HepG2 (cell line): ENCODE measurements at regions not wholly inside any gene's neighbourhood (a gene's known extent, or its start where the extent isn't known, plus 50 kb on each side); places are given as distances from the start of the nearest gene placed in this dataset.

Source experiments
- ATAC-seq: fragments of 200-7000 bp; cut with Tn5 transposase; 3 replicates; pipeline ENCODE4 v1.9.1; 2020; ENCODE audit warnings: mild to moderate bottlenecking, moderate library complexity
- BruUV-seq: library from RNA; stranded (reverse); fragments of 400-500 nt; replicated peaks from 2 replicates; lab custom pipeline; 2021; lab: Mats Ljungman, UMichigan
- CTCF ChIA-PET: fragments of 300-600 bp; formaldehyde crosslinking; extraction: SDS; loops from one replicate; lab custom pipeline; 2021; ENCODE audit warnings: low total read pairs, inconsistent platforms, low intra/inter-chr PET ratio; lab: Yijun Ruan, JAX
- POLR2A ChIA-PET: fragments of 350-600 bp; sonication (Branson Sonifier 250); formaldehyde crosslinking; loops from one replicate; lab custom pipeline; 2020; ENCODE audit warnings: antibody characterized with exemption, inconsistent platforms; lab: Yijun Ruan, JAX
- DNase-seq: peaks from one replicate; pipeline ENCODE4 v3.0.0-alpha.2; 2015; ENCODE audit warnings: low spot score
- FAIRE-seq: peaks from 3 replicates; lab custom pipeline; 2011; peaks lifted over from hg19 to GRCh38; lab: Jason Lieb, UNC
- H2AFZ ChIP-seq: one replicate; pipeline ENCODE4 v1.6.1; 2011; ENCODE audit warnings: low read length, inconsistent platforms
- H3K27ac ChIP-seq: fragments of 300-600 bp; 3 replicates; pipeline ENCODE4 v1.8.0; 2011; ENCODE audit warnings: mixed run types, mild to moderate bottlenecking, mixed read lengths, low read length, inconsistent platforms; ENCODE audit not compliant: insufficient read depth; ENCODE audit errors: extremely low read length
- H3K27me3 ChIP-seq, 2 experiments: fragments of 200-600 bp in 1 of 2; 2 replicates in 1 of 2; 3 replicates in 1 of 2; pipeline versions ENCODE4 v1.6.0 to v1.8.0; 2011; ENCODE audit warnings: low read length in 2 of 2, mild to moderate bottlenecking in 2 of 2, moderate library complexity in 2 of 2, inconsistent platforms in 1 of 2; ENCODE audit not compliant: insufficient read depth in 2 of 2, control insufficient read depth in 1 of 2
- H3K36me3 ChIP-seq, 2 experiments: fragments of 200-600 bp in 1 of 2; replicated peaks in 1 of 2; 2 replicates in 1 of 2; 3 replicates in 1 of 2; pipeline versions ENCODE4 v1.5.1 to v1.8.0; 2011; ENCODE audit warnings: low read length in 2 of 2, inconsistent platforms in 1 of 2; ENCODE audit not compliant: insufficient read depth in 2 of 2, control insufficient read depth in 1 of 2
- H3K4me1 ChIP-seq: 2 replicates; pipeline ENCODE4 v1.5.1; 2012; ENCODE audit warnings: low read length, inconsistent platforms; ENCODE audit not compliant: insufficient read depth
- H3K4me2 ChIP-seq: 2 replicates; pipeline ENCODE4 v1.6.0; 2011; ENCODE audit warnings: low read depth, low read length, inconsistent platforms
- H3K4me3 ChIP-seq, 3 experiments: fragments of 200-600 bp in 1 of 3; sonication (generic), shearing (Covaris generic) in 1 of 3; replicated peaks in 1 of 3; 2 replicates each; pipeline ENCODE4 v1.5.1; 2011 to 2016; ENCODE audit warnings: low read length in 3 of 3, inconsistent platforms in 2 of 3, low read depth in 2 of 3, mild to moderate bottlenecking in 2 of 3, control low read depth in 1 of 3, mixed read lengths in 1 of 3; ENCODE audit not compliant: insufficient read depth in 1 of 3
- H3K79me2 ChIP-seq: one replicate; pipeline ENCODE4 v1.6.1; 2011; ENCODE audit warnings: low read length, inconsistent platforms; ENCODE audit not compliant: insufficient read depth
- H3K9ac ChIP-seq: 2 replicates; pipeline ENCODE4 v1.6.0; 2011; ENCODE audit warnings: mild to moderate bottlenecking, low read depth, low read length, inconsistent platforms; ENCODE audit not compliant: insufficient read depth
- H3K9me3 ChIP-seq: 2 replicates; pipeline ENCODE4 v1.5.1; 2012; ENCODE audit warnings: mild to moderate bottlenecking, low read length
- H4K20me1 ChIP-seq: 2 replicates; pipeline ENCODE4 v1.6.0; 2011; ENCODE audit warnings: inconsistent platforms, mild to moderate bottlenecking, low read length, moderate library complexity; ENCODE audit not compliant: insufficient read depth
- CBX2 ChIP-seq, 2 experiments: fragments of 200-600 bp in 1 of 2; sonication (generic); formaldehyde crosslinking in 1 of 2; IDR thresholded peaks; 2 replicates each; pipeline versions ENCODE4 v1.7.0 to v1.8.1; 2018 to 2022; ENCODE audit warnings: low read depth in 2 of 2, low read length in 1 of 2, mild to moderate bottlenecking in 1 of 2, missing genetic modification reagents in 1 of 2
- CTCF ChIP-seq: sonication (generic); formaldehyde crosslinking; IDR thresholded peaks from 2 replicates; pipeline ENCODE4 v1.5.0; 2020; ENCODE audit warnings: mild to moderate bottlenecking, missing genetic modification reagents, moderate library complexity
- DPF2 ChIP-seq: sonication (generic); formaldehyde crosslinking; IDR thresholded peaks from 2 replicates; pipeline ENCODE4 v1.4.0; 2020; ENCODE audit warnings: mild to moderate bottlenecking, low read depth, missing genetic modification reagents, borderline replicate concordance
- ETV6 ChIP-seq: sonication (generic); formaldehyde crosslinking; conservative IDR thresholded peaks from 2 replicates; pipeline ENCODE4 v1.4.0; 2020; ENCODE audit warnings: missing genetic modification reagents
- GABPB1 ChIP-seq: IDR thresholded peaks from 2 replicates; pipeline ENCODE4 v1.6.1; 2016; ENCODE audit warnings: mild to moderate bottlenecking, missing genetic modification reagents, moderate library complexity, missing compliant biosample characterization
- GATAD2A ChIP-seq: IDR thresholded peaks from 2 replicates; pipeline ENCODE4 v1.6.1; 2016
- KDM2A ChIP-seq: sonication (generic); formaldehyde crosslinking; IDR thresholded peaks from 2 replicates; pipeline ENCODE4 v1.4.0; 2020; ENCODE audit warnings: low read depth, missing genetic modification reagents, borderline replicate concordance
- RAD51 ChIP-seq: fragments of 450-650 bp; IDR thresholded peaks from 2 replicates; pipeline ENCODE4 v1.6.1; 2016; ENCODE audit warnings: borderline replicate concordance
- RXRB ChIP-seq: IDR thresholded peaks from 2 replicates; pipeline ENCODE4 v1.6.1; 2016; ENCODE audit warnings: borderline replicate concordance, missing genetic modification reagents, missing compliant biosample characterization
- SOX6 ChIP-seq, 2 experiments: fragments of 450-650 bp in 1 of 2; sonication (generic) in 1 of 2; formaldehyde crosslinking in 1 of 2; IDR thresholded peaks; 2 replicates each; pipeline versions ENCODE4 v1.4.0 to v1.6.1; 2017 to 2020; ENCODE audit warnings: antibody characterized with exemption in 1 of 2, mild to moderate bottlenecking in 1 of 2, missing genetic modification reagents in 1 of 2
- STAG1 ChIP-seq: sonication (generic); formaldehyde crosslinking; IDR thresholded peaks from 2 replicates; pipeline ENCODE4 v1.4.0; 2020; ENCODE audit warnings: missing genetic modification reagents
- ZNF251 ChIP-seq: sonication (generic); formaldehyde crosslinking; IDR thresholded peaks from 2 replicates; pipeline ENCODE4 v1.9.0; 2021; ENCODE audit warnings: mild to moderate bottlenecking, missing genetic modification reagents
- ZNF557 ChIP-seq: sonication (generic); formaldehyde crosslinking; IDR thresholded peaks from 2 replicates; pipeline ENCODE4 v1.4.0; 2020; ENCODE audit warnings: missing genetic modification reagents
- ZNF687 ChIP-seq: sonication (generic); formaldehyde crosslinking; IDR thresholded peaks from 2 replicates; pipeline ENCODE4 v1.5.1; 2020; ENCODE audit warnings: mild to moderate bottlenecking, missing genetic modification reagents, moderate library complexity
- ZNF782 ChIP-seq: sonication (generic); formaldehyde crosslinking; IDR thresholded peaks from 2 replicates; pipeline ENCODE4 v1.4.0; 2020; ENCODE audit warnings: missing genetic modification reagents, mild to moderate bottlenecking, borderline replicate concordance
- WGBS: methylation state at CpG from one replicate; pipeline ENCODE4 v1.1.6; 2017; ENCODE audit warnings: low lambda C conversion rate; 5-methylcytosine and 5-hydroxymethylcytosine counted together
- in situ Hi-C: cut with HindIII; loops from 2 replicates; pipeline ENCODE4 v1.10.0; 2017; ENCODE audit warnings: low pct_unique_long_range_greater_than_20kb; ENCODE audit not compliant: extremely low pct_ligation_motif_present
- intact Hi-C: fragments of 100-400 bp; cut with micrococcal nuclease; formaldehyde crosslinking; loops from one replicate; pipeline ENCODE4 v1.10.0; 2022; ENCODE audit not compliant: unreplicated experiment

- H3K4me3 ChIP-seq, result peak overlapping the region in 1 of 3 experiments; percentile 40; a peak in 1 of 6 replicates
- intact Hi-C loops, result loop anchor here (1.0 kb wide), 3 partner anchors 84 to 262 kb away; partner anchors contain the start of gene ALG10B
- no peak for FAIRE-seq
- TF ChIP-seq KDM2A, result peak; percentile 75
- 0 out of 2 replicates have a peak, but pooled peaks have one; percentile 7 for TF ChIP-seq RXRB (CRISPR knock-in tag)
- TF ChIP-seq DPF2, result no peak
- TF ChIP-seq ETV6 (CRISPR knock-in tag), result no peak
- TF ChIP-seq ZNF251 (CRISPR knock-in tag), result no peak
- no peak for TF ChIP-seq SOX6 (IDR thresholded peaks at IDR 0.05)
- TF ChIP-seq SOX6 (CRISPR knock-in tag; IDR thresholded peaks at IDR 0.05), result 0 out of 2 replicates have a peak, but pooled peaks have one; percentile 17
- TF ChIP-seq ZNF557, result no peak
- 0 out of 2 replicates have a peak, but pooled peaks have one; percentile 30 for TF ChIP-seq ZNF782 (CRISPR knock-in tag)
- peak; percentile 91 for TF ChIP-seq STAG1 (CRISPR knock-in tag)
- peak; percentile 95 for TF ChIP-seq CTCF
- TF ChIP-seq RAD51, result no peak
- no peak for TF ChIP-seq CBX2 (IDR thresholded peaks at IDR 0.05; ENCODE audit: low read depth, low read length)
- TF ChIP-seq CBX2 (CRISPR knock-in tag; IDR thresholded peaks at IDR 0.05; ENCODE audit: low read depth), result no peak
- TF ChIP-seq ZNF687 (CRISPR knock-in tag), result peak; percentile 28; the same call in 1 of the 2 replicates
- TF ChIP-seq GABPB1 (CRISPR knock-in tag), result 0 out of 2 replicates have a peak, but pooled peaks have one; percentile 46
- TF ChIP-seq GATAD2A (CRISPR knock-in tag), result peak; percentile 25; the same call in 1 of the 2 replicates
Observed at GRCh38 chr12:38053655-38054464, 262.7 kb upstream of the ALG10B start.

More at GRCh38 chr12:38053655-38054464, 262.7 kb upstream of the ALG10B start:
- peak; percentile 91 for ATAC-seq
- ChIA-PET CTCF (interaction anchor here (0.8 to 2.2 kb wide), 3 partner anchors 85 to 262 kb away, joined by 7 to 26 read pairs (median 9); partner anchors contain the start of gene ALG10B), POLR2A (no interaction called here)
- Histone ChIP-seq H3K9ac (peak overlapping the region; percentile 23; the same call in 1 of the 2 replicates), H2AFZ (peak overlapping the region; percentile 50), H3K4me2 (peak overlapping the region; percentile 73), H4K20me1 (no peaks in the 10 kb centered on the region), H3K9me3 (no peaks in the 10 kb centered on the region), H3K27ac (no peak overlapping the region), H3K79me2 (no peaks in the 10 kb centered on the region), H3K36me3 (no peaks in the 10 kb centered on the region), H3K27me3 (no peaks in the 10 kb centered on the region), H3K4me1 (no peaks in the 10 kb centered on the region)
- 31% methylated on average over 23 of the region's 34 CpGs for WGBS
- BruUV-seq, result no TSS peak
- in situ Hi-C loops, result loop anchor here (5.0 kb wide), 2 partner anchors 83 to 263 kb away; partner anchors contain the start of gene ALG10B
- peak; percentile 70 for DNase-seq
